HEK293 (cell line): ENCODE measurements at regions not wholly inside any gene's neighbourhood (a gene's known extent, or its start where the extent isn't known, plus 50 kb on each side); places are given as distances from the start of the nearest gene placed in this dataset.
"Not testable (repeated sequence)": the region's sequence is repeated elsewhere in the genome, so short reads cannot be mapped to it uniquely, and the experiment has no call there.

Source experiments
- CTCF ChIP-seq: fragments of 450-650 bp; formaldehyde crosslinking; IDR thresholded peaks from 2 replicates; pipeline ENCODE4 v1.5.1; 2016; ENCODE audit warnings: missing biosample characterization, missing genetic modification characterization
- SP2 ChIP-seq: fragments of 450-650 bp; formaldehyde crosslinking; IDR thresholded peaks from 2 replicates; pipeline ENCODE4 v1.5.1; 2016; ENCODE audit warnings: missing biosample characterization, missing genetic modification characterization
- TCF7L2 ChIP-seq: IDR thresholded peaks from 2 replicates; pipeline ENCODE4 v1.6.1; 2011; ENCODE audit warnings: low read depth, mild to moderate bottlenecking, inconsistent platforms, low read length, moderate library complexity, borderline replicate concordance
- YY1 ChIP-seq: fragments of 450-650 bp; formaldehyde crosslinking; IDR thresholded peaks from 2 replicates; pipeline ENCODE4 v1.5.1; 2018; ENCODE audit warnings: missing biosample characterization, missing genetic modification characterization
- ZNF121 ChIP-seq: fragments of 450-650 bp; formaldehyde crosslinking; IDR thresholded peaks from 2 replicates; pipeline ENCODE4 v1.5.1; 2016; ENCODE audit warnings: missing biosample characterization, missing genetic modification characterization
- ZNF548 ChIP-seq: fragments of 450-650 bp; formaldehyde crosslinking; IDR thresholded peaks from 2 replicates; pipeline ENCODE4 v1.5.1; 2016; ENCODE audit warnings: missing biosample characterization, missing genetic modification characterization
- ZNF626 ChIP-seq: fragments of 450-650 bp; sonication (Bioruptor Pico); formaldehyde crosslinking; IDR thresholded peaks from 2 replicates; pipeline ENCODE4 v1.5.1; 2018; ENCODE audit warnings: missing biosample characterization, missing genetic modification characterization, inconsistent platforms
- ZNF707 ChIP-seq: fragments of 450-650 bp; formaldehyde crosslinking; IDR thresholded peaks from 2 replicates; pipeline ENCODE4 v1.5.1; 2016; ENCODE audit warnings: missing biosample characterization, missing genetic modification characterization
- ZSCAN16 ChIP-seq: fragments of 450-650 bp; formaldehyde crosslinking; IDR thresholded peaks from 2 replicates; pipeline ENCODE4 v1.5.1; 2016; ENCODE audit warnings: missing biosample characterization, missing genetic modification characterization

- not testable (repeated sequence) for TF ChIP-seq ZSCAN16; ZNF707; ZNF626 (tag by site-specific recombination); ZNF548 (tag by site-specific recombination); CTCF (tag by site-specific recombination); YY1; SP2 (tag by site-specific recombination); TCF7L2; ZNF121 (tag by site-specific recombination)
Observed at GRCh38 chr10:38355911-38356526, 261.9 kb downstream of the ZNF37A start.
